ENCODE measurements at regions not wholly inside any gene's neighbourhood (a gene's known extent, or its start where the extent isn't known, plus 50 kb on each side); places are given as distances from the start of the nearest gene placed in this dataset.

GRCh38 chr2:58917596-58917995, 676.5 kb upstream of the FANCL start:
- H3K9me3 ChIP-seq (ENCODE audit: insufficient read depth, low read length): no peaks in the 10 kb centered on the region
- no peaks in the 10 kb centered on the region for H3K79me2 ChIP-seq (ENCODE audit: low read length)
- no peaks in the 10 kb centered on the region for H3K36me3 ChIP-seq (replicated peaks; ENCODE audit: low read depth, low read length)
- H3K27me3 ChIP-seq (ENCODE audit: low read depth, low read length): no peaks in the 10 kb centered on the region
- H2AFZ ChIP-seq (ENCODE audit: low read depth, low read length): no peak overlapping the region
- H4K20me1 ChIP-seq (ENCODE audit: insufficient read depth, low read length): no peaks in the 10 kb centered on the region
- TF ChIP-seq CTCF (IDR thresholded peaks at IDR 0.05; ENCODE audit: low read depth, low read length) (no peak), EZH2phosphoT487 (IDR thresholded peaks at IDR 0.05; ENCODE audit: low read depth) (no peak)
- no peak overlapping the region for H3K27ac ChIP-seq (ENCODE audit: low read length)
- H3K4me3 ChIP-seq (ENCODE audit: low read length): no peak overlapping the region
- no peak overlapping the region for H3K9ac ChIP-seq (ENCODE audit: low read length)
- no peaks in the 10 kb centered on the region for H3K4me1 ChIP-seq (ENCODE audit: low read length)
- no peak overlapping the region for H3K4me2 ChIP-seq (ENCODE audit: low read length)

DNA sequence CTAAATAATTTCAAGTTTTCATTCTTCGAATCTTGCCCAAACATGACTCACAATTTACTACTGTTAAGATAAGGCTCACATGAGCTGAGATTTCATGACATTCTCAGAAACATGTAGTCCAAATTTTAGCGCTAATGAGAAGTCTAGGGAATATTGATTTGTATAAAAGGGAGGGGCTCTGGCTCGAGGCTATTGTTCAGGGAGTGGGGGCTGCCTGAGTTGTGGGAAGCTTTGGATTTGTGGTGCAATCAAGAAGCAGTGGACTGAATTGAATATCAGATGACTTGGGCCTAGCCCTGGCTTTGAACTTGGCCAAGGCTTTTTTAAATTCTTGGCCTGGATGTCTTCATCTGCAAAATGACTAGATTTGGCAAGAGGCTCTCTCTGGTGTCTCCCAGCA, 674.9 kb upstream of the FANCL start:
- no peaks in the 10 kb centered on the region for H3K9me3 ChIP-seq (ENCODE audit: insufficient read depth, low read length)
- no peak overlapping the region for H3K4me3 ChIP-seq (ENCODE audit: low read length)
- no peaks in the 10 kb centered on the region for H3K36me3 ChIP-seq (replicated peaks; ENCODE audit: low read depth, low read length)
- H3K4me1 ChIP-seq (ENCODE audit: low read length): no peaks in the 10 kb centered on the region
- H3K27me3 ChIP-seq (ENCODE audit: low read depth, low read length): no peaks in the 10 kb centered on the region
- H3K27ac ChIP-seq (ENCODE audit: low read length): no peak overlapping the region
- no peak overlapping the region for H3K4me2 ChIP-seq (ENCODE audit: low read length)
- no peak overlapping the region for H2AFZ ChIP-seq (ENCODE audit: low read depth, low read length)
- no peak overlapping the region for H3K9ac ChIP-seq (ENCODE audit: low read length)
- no peaks in the 10 kb centered on the region for H4K20me1 ChIP-seq (ENCODE audit: insufficient read depth, low read length)
- no peak for TF ChIP-seq CTCF (IDR thresholded peaks at IDR 0.05; ENCODE audit: low read depth, low read length)
- no peak for TF ChIP-seq EZH2phosphoT487 (IDR thresholded peaks at IDR 0.05; ENCODE audit: low read depth)
- no peaks in the 10 kb centered on the region for H3K79me2 ChIP-seq (ENCODE audit: low read length)

- Histone ChIP-seq H3K27ac (ENCODE audit: low read length) (no peak overlapping the region), H3K4me3 (ENCODE audit: low read length) (no peak overlapping the region), H4K20me1 (ENCODE audit: insufficient read depth, low read length) (no peaks in the 10 kb centered on the region), H3K36me3 (replicated peaks; ENCODE audit: low read depth, low read length) (no peaks in the 10 kb centered on the region), H3K79me2 (ENCODE audit: low read length) (no peaks in the 10 kb centered on the region), H2AFZ (ENCODE audit: low read depth, low read length) (no peak overlapping the region), H3K4me2 (ENCODE audit: low read length) (no peak overlapping the region), H3K9ac (ENCODE audit: low read length) (no peak overlapping the region), H3K9me3 (ENCODE audit: insufficient read depth, low read length) (no peaks in the 10 kb centered on the region), H3K27me3 (ENCODE audit: low read depth, low read length) (no peaks in the 10 kb centered on the region), H3K4me1 (ENCODE audit: low read length) (no peaks in the 10 kb centered on the region)
- no peak for TF ChIP-seq CTCF (IDR thresholded peaks at IDR 0.05; ENCODE audit: low read depth, low read length)
- no peak for TF ChIP-seq EZH2phosphoT487 (IDR thresholded peaks at IDR 0.05; ENCODE audit: low read depth)
Measured at GRCh38 chr2:58914733-58915505, 673.8 kb upstream of the FANCL start.

DNA sequence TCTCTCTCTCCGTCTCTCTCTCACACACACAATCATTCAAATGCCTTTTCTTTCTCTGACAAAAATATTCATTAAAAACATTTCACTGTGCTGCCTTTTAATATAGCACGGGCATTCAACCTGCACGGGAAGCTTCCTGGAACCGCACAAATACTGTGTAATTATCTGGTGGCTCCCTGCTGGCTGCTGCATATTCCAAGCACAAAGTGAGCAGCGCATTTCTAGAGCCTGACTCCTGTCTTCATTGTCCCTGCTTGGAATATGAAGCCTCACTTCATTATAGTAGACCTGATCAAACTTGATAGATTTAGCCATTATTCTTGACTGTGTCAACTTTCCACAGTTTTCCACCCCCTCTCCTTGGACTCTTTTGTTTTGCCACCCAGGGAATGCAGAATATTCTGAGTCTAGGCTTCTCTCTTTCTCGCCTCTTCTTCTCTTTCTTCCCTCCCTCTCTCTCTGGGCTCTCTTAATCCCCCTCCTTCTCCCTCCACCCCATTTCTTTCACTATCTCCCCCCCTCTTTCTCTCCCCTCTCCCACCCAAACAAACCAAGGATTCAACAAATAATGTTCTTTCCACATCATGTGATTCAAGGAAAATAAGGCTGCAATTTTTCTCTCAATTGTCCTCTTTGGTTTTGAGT, 672.1 kb upstream of the FANCL start:
- Histone ChIP-seq H2AFZ (ENCODE audit: low read depth, low read length) (no peak overlapping the region), H3K9ac (ENCODE audit: low read length) (no peak overlapping the region), H3K79me2 (ENCODE audit: low read length) (no peaks in the 10 kb centered on the region), H4K20me1 (ENCODE audit: insufficient read depth, low read length) (no peaks in the 10 kb centered on the region), H3K36me3 (replicated peaks; ENCODE audit: low read depth, low read length) (no peaks in the 10 kb centered on the region), H3K27me3 (ENCODE audit: low read depth, low read length) (no peaks in the 10 kb centered on the region), H3K4me1 (ENCODE audit: low read length) (no peaks in the 10 kb centered on the region), H3K27ac (ENCODE audit: low read length) (no peak overlapping the region), H3K4me3 (ENCODE audit: low read length) (no peak overlapping the region), H3K9me3 (ENCODE audit: insufficient read depth, low read length) (no peaks in the 10 kb centered on the region), H3K4me2 (ENCODE audit: low read length) (no peak overlapping the region)
- TF ChIP-seq EZH2phosphoT487 (IDR thresholded peaks at IDR 0.05; ENCODE audit: low read depth) (no peak), CTCF (IDR thresholded peaks at IDR 0.05; ENCODE audit: low read depth, low read length) (no peak)

All from OCI-LY3 (cell line).